ENCODE measurements at regions not wholly inside any gene's neighbourhood (a gene's known extent, or its start where the extent isn't known, plus 50 kb on each side); places are given as distances from the start of the nearest gene placed in this dataset.

DNA sequence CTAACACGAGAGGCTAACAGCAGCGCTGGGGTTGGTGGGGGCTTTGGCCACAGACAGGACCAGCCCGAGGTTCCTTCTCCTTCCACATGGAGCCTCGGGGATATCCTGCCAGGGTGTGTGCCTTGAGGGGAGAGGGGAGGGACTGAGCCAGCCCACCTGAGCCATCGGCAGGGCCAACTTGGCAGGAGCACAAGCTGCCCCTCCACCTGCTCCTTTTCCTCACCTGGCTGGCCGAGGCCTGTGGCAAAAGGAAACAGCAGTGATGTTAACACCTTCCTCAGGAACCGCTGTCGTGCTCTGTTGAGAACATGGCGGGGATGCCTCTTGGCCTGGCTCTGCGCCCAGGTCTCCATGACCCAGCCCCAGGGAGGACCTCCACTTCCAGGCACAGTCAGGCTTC lies 255.1 kb upstream of the PPP2R2D start:
- TF ChIP-seq, protein P1, sequence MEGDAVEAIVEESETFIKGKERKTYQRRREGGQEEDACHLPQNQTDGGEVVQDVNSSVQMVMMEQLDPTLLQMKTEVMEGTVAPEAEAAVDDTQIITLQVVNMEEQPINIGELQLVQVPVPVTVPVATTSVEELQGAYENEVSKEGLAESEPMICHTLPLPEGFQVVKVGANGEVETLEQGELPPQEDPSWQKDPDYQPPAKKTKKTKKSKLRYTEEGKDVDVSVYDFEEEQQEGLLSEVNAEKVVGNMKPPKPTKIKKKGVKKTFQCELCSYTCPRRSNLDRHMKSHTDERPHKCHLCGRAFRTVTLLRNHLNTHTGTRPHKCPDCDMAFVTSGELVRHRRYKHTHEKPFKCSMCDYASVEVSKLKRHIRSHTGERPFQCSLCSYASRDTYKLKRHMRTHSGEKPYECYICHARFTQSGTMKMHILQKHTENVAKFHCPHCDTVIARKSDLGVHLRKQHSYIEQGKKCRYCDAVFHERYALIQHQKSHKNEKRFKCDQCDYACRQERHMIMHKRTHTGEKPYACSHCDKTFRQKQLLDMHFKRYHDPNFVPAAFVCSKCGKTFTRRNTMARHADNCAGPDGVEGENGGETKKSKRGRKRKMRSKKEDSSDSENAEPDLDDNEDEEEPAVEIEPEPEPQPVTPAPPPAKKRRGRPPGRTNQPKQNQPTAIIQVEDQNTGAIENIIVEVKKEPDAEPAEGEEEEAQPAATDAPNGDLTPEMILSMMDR (IDR thresholded peaks at IDR 0.05; ENCODE audit: poor library complexity), result no peak
- no peak for TF ChIP-seq EZH2 (IDR thresholded peaks at IDR 0.05; ENCODE audit: borderline replicate concordance)
- TF ChIP-seq EZH2phosphoT487 (IDR thresholded peaks at IDR 0.05; ENCODE audit: low read depth, severe bottlenecking, unreplicated experiment), result no peak
